ENCODE measurements at regions not wholly inside any gene's neighbourhood (a gene's known extent, or its start where the extent isn't known, plus 50 kb on each side); places are given as distances from the start of the nearest gene placed in this dataset.
"Not testable (repeated sequence)": the region's sequence is repeated elsewhere in the genome, so short reads cannot be mapped to it uniquely, and the experiment has no call there.

- Histone ChIP-seq H3K27me3 (ENCODE audit: control insufficient read depth, insufficient read depth, low read length) (no peaks in the 10 kb centered on the region), H3K27ac (no peak overlapping the region), H3K4me2 (ENCODE audit: low read length) (no peak overlapping the region), H3K9me3 (ENCODE audit: control insufficient read depth, low read length) (no peaks in the 10 kb centered on the region), H3K4me1 (no peaks in the 10 kb centered on the region), H3K36me3 (ENCODE audit: control insufficient read depth, insufficient read depth, low read length) (no peaks in the 10 kb centered on the region), H3K4me3 (ENCODE audit: low read depth, low read length) (no peak overlapping the region), H3K79me2 (no peaks in the 10 kb centered on the region), H2AFZ (no peak overlapping the region), H3K9ac (no peak overlapping the region)
- no peak for TF ChIP-seq CTCF (IDR thresholded peaks at IDR 0.05)
Measured at GRCh38 chr10:61020420-61021158, 76.6 kb upstream of the RHOBTB1 start.

- no peak for TF ChIP-seq CTCF (IDR thresholded peaks at IDR 0.05)
- no peaks in the 10 kb centered on the region for H3K9me3 ChIP-seq (ENCODE audit: control insufficient read depth, low read length)
Measured at GRCh38 chr10:61018146-61018545, 74.2 kb upstream of the RHOBTB1 start.

DNA sequence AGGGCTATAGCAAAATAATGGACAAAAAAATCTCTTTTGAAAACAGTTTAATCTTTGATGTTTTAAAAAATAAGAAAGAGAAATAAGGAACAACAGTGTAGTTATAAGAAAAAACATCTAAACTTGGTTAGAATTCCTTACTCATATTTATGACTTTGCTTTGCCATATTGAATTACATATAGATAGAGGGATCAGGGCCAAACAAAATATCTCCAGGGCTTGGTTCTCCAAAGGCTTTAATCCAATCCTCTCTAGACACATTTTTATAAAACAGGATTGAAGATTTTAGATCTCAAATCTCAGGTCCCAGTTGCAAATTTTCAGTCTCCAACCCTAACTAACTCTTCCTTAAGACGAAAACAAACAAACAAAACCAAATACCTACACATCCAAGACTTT lies 72.6 kb upstream of the RHOBTB1 start:
- TF ChIP-seq CTCF (IDR thresholded peaks at IDR 0.05), result no peak
- H3K9me3 ChIP-seq (ENCODE audit: control insufficient read depth, low read length), result no peaks in the 10 kb centered on the region

More at GRCh38 chr10:61018146-61018545, 74.2 kb upstream of the RHOBTB1 start:
- H3K79me2 ChIP-seq, result no peaks in the 10 kb centered on the region
- no peaks in the 10 kb centered on the region for H3K36me3 ChIP-seq (ENCODE audit: control insufficient read depth, insufficient read depth, low read length)
- H3K9ac ChIP-seq, result no peak overlapping the region
- H2AFZ ChIP-seq, result no peak overlapping the region
- H3K4me1 ChIP-seq, result no peaks in the 10 kb centered on the region
- no peak overlapping the region for H3K4me2 ChIP-seq (ENCODE audit: low read length)
- no peak overlapping the region for H3K4me3 ChIP-seq (ENCODE audit: low read depth, low read length)
- no peak overlapping the region for H3K27ac ChIP-seq
- H3K27me3 ChIP-seq (ENCODE audit: control insufficient read depth, insufficient read depth, low read length), result no peaks in the 10 kb centered on the region

DNA sequence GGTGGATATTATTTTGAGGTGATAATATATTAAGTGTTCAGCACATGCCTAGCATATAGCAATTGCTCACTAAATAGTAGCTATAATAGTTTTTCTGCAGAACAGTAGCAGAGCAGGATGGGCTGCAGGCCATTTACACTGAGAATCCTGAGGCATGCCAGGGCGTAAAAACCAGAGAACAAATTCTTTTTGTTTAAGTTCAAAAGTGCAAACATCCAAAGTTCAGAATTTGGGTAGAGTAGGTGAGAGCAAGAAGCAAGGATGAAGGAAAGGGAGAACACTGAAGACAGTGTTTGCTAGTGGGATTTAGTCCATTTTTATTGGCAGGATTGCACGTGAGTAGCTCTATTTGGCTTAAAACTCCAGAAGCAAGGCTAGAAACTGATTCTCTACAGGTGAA lies 72.0 kb upstream of the RHOBTB1 start:
- Histone ChIP-seq H3K79me2 (no peaks in the 10 kb centered on the region), H3K4me3 (ENCODE audit: low read depth, low read length) (no peak overlapping the region), H3K9me3 (ENCODE audit: control insufficient read depth, low read length) (no peaks in the 10 kb centered on the region), H3K9ac (no peak overlapping the region), H3K36me3 (ENCODE audit: control insufficient read depth, insufficient read depth, low read length) (no peaks in the 10 kb centered on the region), H2AFZ (no peak overlapping the region), H3K4me1 (no peaks in the 10 kb centered on the region), H3K4me2 (ENCODE audit: low read length) (no peak overlapping the region), H3K27me3 (ENCODE audit: control insufficient read depth, insufficient read depth, low read length) (no peaks in the 10 kb centered on the region), H3K27ac (no peak overlapping the region)
- no peak for TF ChIP-seq CTCF (IDR thresholded peaks at IDR 0.05)

More for the DNA sequence above, 72.6 kb upstream of the RHOBTB1 start:
- H3K4me1 ChIP-seq, result no peaks in the 10 kb centered on the region
- no peak overlapping the region for H3K4me3 ChIP-seq (ENCODE audit: low read depth, low read length)
- H3K36me3 ChIP-seq (ENCODE audit: control insufficient read depth, insufficient read depth, low read length), result no peaks in the 10 kb centered on the region
- H3K9ac ChIP-seq, result no peak overlapping the region
- no peaks in the 10 kb centered on the region for H3K27me3 ChIP-seq (ENCODE audit: control insufficient read depth, insufficient read depth, low read length)
- no peak overlapping the region for H3K4me2 ChIP-seq (ENCODE audit: low read length)
- no peaks in the 10 kb centered on the region for H3K79me2 ChIP-seq
- H3K27ac ChIP-seq, result no peak overlapping the region
- H2AFZ ChIP-seq, result no peak overlapping the region

GRCh38 chr10:61010863-61011262 lies 66.9 kb upstream of the RHOBTB1 start:
- no peak for TF ChIP-seq CTCF (IDR thresholded peaks at IDR 0.05)
- no peaks in the 10 kb centered on the region for H3K79me2 ChIP-seq
- H3K27ac ChIP-seq, result no peak overlapping the region
- no peaks in the 10 kb centered on the region for H3K4me1 ChIP-seq
- no peaks in the 10 kb centered on the region for H3K27me3 ChIP-seq (ENCODE audit: control insufficient read depth, insufficient read depth, low read length)
- H3K36me3 ChIP-seq (ENCODE audit: control insufficient read depth, insufficient read depth, low read length), result no peaks in the 10 kb centered on the region
- no peak overlapping the region for H3K4me3 ChIP-seq (ENCODE audit: low read depth, low read length)
- H3K9ac ChIP-seq, result no peak overlapping the region
- no peak overlapping the region for H3K4me2 ChIP-seq (ENCODE audit: low read length)
- no peaks in the 10 kb centered on the region for H3K9me3 ChIP-seq (ENCODE audit: control insufficient read depth, low read length)
- H2AFZ ChIP-seq, result no peak overlapping the region

DNA sequence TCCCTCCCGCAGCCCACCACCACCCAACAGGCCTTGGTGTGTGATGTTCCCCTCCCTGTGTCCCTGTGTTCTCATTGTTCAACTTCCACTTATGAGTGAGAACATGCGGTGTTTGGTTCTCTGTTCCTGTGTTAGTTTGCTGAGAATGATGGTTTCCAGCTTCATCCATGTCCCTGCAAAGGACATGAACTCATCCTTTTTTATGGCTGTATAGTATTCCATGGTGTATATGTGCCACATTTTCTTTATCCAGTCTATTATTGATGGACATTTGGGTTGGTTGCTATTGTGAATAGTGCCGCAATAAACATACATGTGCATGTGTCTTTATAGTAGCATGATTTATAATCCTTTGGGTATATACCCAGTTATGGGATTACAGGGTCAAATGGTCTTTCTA lies 59.1 kb upstream of the RHOBTB1 start:
- not testable (repeated sequence) for H3K4me2 ChIP-seq (ENCODE audit: low read length); H3K36me3 ChIP-seq (ENCODE audit: control insufficient read depth, insufficient read depth, low read length); H3K27me3 ChIP-seq (ENCODE audit: control insufficient read depth, insufficient read depth, low read length); H3K9me3 ChIP-seq (ENCODE audit: control insufficient read depth, low read length); H3K79me2 ChIP-seq; H3K27ac ChIP-seq; H3K4me1 ChIP-seq; H3K9ac ChIP-seq; H3K4me3 ChIP-seq (ENCODE audit: low read depth, low read length); H2AFZ ChIP-seq

Data from parathyroid adenoma (tissue), 2 donors.